Urothelium cell line (cell line): ENCODE measurements at regions not wholly inside any gene's neighbourhood (a gene's known extent, or its start where the extent isn't known, plus 50 kb on each side); places are given as distances from the start of the nearest gene placed in this dataset.
"Not testable (repeated sequence)": the region's sequence is repeated elsewhere in the genome, so short reads cannot be mapped to it uniquely, and the experiment has no call there.

ENCODE experiments used
- DNase-seq: peaks from one replicate; pipeline ENCODE4 v3.0.0; 2011; ENCODE audit warnings: low spot score, mixed read lengths
- FAIRE-seq: peaks from 2 replicates; lab custom pipeline; 2011; peaks lifted over from hg19 to GRCh38; lab: Jason Lieb, UNC

DNA sequence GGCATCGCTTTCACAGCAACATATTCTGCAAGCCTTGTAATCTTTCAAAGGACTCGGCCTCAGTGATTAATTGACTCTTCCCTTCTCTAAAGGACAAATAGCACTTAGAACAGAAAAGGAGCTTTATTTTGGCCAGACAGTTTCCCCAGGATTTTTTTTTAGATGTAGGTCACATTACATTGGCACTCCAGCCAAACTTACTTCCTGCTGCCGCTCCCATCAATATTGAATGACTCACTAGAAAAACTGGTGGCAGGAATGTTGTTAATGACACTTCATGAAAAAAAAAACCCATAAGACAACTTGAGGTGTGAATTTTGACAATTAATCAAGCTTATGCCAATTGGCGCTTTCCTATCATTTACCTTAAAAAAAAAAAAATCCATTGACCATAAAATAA, 432.6 kb downstream of the TOX3 start:
- peak; percentile 63 for DNase-seq
- FAIRE-seq: no peak

GRCh38 chr16:52113533-52114183, 433.3 kb downstream of the TOX3 start:
- DNase-seq (no peak), FAIRE-seq (no peak)

GRCh38 chr16:52104993-52105392, 441.9 kb downstream of the TOX3 start:
- DNase-seq, FAIRE-seq: not testable (repeated sequence)

GRCh38 chr16:52103791-52104190, 443.2 kb downstream of the TOX3 start:
- DNase-seq: no peak
- no peak for FAIRE-seq

DNA sequence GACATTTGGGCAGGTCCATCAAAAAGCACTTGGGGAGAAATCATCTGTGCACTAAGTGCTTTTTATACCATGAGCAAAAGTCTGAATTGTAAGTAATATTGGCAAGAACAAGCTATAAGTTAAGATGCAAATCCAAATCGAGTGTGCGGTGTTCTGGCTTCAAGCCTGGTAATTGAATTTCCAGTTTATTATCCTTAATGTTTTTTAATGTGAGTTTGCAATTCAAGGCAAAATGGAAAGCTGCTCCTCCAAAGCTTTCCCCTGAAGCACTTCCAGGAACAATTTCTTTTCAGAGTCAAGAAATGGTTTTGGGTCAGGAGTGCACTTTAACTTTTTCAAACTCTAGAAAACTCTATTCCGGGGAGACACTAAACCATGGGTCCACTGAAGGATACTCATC, 445.7 kb downstream of the TOX3 start:
- DNase-seq (no peak), FAIRE-seq (no peak)

GRCh38 chr16:52099382-52099781, 447.6 kb downstream of the TOX3 start:
- no peak for DNase-seq
- no peak for FAIRE-seq

DNA sequence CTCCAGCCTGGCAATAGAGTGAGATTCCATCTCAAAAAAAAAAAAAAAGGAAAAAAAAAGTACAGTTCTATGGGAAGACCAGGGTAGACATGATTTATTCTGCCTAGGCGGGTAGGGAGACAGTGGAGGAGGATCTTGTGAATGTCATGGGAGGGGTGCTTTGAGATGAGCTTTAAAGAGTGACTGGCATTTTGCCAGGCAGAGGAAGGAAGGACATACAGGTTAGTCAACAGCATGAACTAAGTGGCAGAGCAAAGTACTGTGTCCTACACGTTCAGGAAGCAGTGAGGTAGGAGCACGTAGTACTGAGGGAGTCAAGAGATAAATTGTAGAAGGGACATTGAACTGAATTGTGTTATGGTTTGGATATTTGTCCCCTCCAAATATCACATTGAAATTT, 451.5 kb downstream of the TOX3 start:
- DNase-seq (no peak), FAIRE-seq (no peak)

DNA sequence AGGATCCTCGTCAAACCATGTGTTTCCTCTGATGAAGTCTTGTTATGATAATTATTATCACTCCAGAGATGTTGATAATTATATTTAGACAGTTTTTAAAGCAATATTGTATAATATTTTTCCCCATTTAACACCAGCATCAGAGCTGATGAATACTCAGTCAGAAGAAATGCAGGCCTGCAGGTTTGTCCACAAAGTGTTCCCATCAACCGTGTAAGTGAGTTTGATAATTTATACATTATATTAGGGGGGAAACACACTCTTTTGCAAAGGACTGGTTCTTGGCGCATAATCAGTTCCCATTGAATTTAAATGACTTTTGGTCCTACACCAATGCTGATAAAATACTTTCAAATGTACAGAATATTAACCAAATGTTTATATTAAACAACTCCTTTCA, 454.8 kb downstream of the TOX3 start:
- FAIRE-seq (no peak), DNase-seq (no peak)

DNA sequence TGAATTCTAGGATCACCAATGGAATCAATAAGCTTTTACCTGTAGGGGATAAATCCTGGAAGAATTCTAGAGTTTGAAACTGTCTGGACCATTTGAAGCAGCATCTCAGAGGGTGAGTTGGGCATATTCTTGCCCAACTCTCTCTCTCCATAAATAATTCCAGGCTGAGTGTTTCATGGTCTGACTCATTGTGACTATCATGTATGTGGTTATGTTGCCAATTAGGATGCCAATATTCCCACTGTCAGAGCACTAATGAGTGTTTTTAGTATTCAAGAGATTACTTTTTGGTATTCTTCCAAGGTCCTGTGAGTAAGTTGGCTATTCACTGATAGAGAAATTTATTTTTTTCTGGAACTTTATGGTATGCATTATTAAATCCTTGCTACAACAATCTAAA, 456.9 kb downstream of the TOX3 start:
- DNase-seq (peak; percentile 38), FAIRE-seq (no peak)

GRCh38 chr16:52089476-52089875, 457.5 kb downstream of the TOX3 start:
- FAIRE-seq (no peak), DNase-seq (no peak)

- FAIRE-seq: no peak
- DNase-seq: no peak
Measured at GRCh38 chr16:52086901-52087300, 460.0 kb downstream of the TOX3 start.

- FAIRE-seq (no peak), DNase-seq (no peak)
Measured at GRCh38 chr16:52078716-52079655, 468.0 kb downstream of the TOX3 start.

GRCh38 chr16:52077607-52078006, 469.3 kb downstream of the TOX3 start:
- DNase-seq (no peak), FAIRE-seq (no peak)

- no peak for FAIRE-seq
- no peak for DNase-seq
Measured at GRCh38 chr16:52076801-52077201, 470.1 kb downstream of the TOX3 start.

DNA sequence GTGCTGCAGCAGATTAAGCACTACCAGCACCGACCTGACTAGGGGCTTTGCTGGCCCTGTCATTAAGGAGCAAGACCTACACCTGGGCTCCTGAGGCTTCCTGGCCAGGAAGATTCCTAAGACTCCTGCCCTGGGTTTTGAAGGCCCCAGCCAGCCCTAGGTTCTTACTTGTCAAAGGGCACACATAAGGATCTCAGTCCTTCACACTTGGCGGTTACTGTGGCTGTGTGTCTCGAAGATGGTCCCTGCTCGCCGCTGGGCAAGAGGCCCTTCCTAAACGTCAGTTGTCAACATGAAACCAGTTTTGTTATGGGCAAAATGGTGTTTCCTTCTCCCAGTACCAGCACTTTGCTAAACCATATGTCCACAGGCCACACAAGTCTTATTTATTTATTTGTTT, 470.6 kb downstream of the TOX3 start:
- FAIRE-seq: no peak
- no peak for DNase-seq

DNA sequence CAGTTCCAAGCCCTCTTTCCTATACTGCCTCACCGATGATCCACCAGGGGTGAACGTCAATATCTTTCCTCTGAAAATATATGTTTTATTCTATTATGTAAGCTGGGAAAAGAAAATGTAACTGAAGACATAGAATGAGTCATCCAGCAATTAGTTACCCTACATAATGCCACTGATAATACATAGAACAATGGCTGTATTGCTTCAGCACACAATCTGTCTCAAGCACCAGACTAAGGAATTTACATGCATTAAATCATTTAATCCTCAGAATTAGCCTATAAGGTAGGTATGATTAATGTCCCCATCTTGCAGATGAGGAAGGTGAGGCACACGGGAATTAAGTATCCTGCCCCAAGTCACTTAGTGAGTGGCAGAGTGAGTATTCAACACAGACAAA, 472.8 kb downstream of the TOX3 start:
- no peak for FAIRE-seq
- no peak for DNase-seq

DNA sequence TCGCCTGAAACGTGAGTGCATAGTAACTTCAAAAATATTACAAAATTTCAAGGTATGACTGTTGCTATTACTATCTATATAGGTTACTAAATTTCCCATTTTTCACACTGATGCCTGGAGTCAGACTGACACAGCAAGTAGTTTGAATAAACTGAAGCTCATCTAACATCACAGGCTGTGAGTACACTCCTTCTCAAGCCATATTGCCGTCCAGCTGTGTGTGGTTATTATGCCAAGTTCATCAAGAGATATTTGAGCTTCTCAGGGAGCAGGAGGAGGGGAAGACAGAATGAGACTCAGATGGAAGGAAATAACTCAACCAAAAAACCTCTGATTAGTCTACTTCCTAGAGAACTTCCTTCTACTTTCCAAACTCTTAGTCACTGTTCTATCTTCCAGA, 473.9 kb downstream of the TOX3 start:
- no peak for DNase-seq

GRCh38 chr16:52071101-52071500, 475.8 kb downstream of the TOX3 start:
- FAIRE-seq (no peak), DNase-seq (no peak)

More for the DNA sequence above, 473.9 kb downstream of the TOX3 start:
- FAIRE-seq: no peak

GRCh38 chr16:52070341-52071057, 476.4 kb downstream of the TOX3 start:
- DNase-seq (no peak), FAIRE-seq (no peak)

DNA sequence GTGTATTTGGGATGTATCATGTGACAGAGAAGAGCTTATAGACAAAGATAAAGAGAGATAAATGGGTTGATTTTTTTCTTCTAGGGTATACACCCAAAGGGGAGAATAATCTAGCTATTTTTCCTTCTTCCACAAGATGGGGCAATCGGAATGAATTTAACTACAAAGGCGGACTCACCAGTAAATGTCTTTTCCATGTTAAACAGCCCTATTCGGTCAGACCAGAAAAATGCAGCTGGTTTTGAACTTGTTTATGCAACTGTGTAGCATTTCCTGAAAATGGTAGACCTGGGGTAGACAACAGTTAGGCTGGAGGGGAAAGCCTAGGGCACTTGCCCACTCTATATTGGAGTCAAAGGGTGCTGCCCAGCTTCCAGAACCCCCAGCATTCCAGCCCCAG, 477.1 kb downstream of the TOX3 start:
- DNase-seq (peak; percentile 37), FAIRE-seq (no peak)

- DNase-seq (peak; percentile 35), FAIRE-seq (no peak)
Measured at GRCh38 chr16:52068447-52069074, 478.4 kb downstream of the TOX3 start.
